GM12878 (cell line): ENCODE measurements at regions not wholly inside any gene's neighbourhood (a gene's known extent, or its start where the extent isn't known, plus 50 kb on each side); places are given as distances from the start of the nearest gene placed in this dataset.

ENCODE experiments used
- ATAC-seq: fragments of 200-7000 bp; cut with Tn5 transposase; 3 replicates; pipeline ENCODE4 v1.9.1; 2020; ENCODE audit warnings: mild to moderate bottlenecking, moderate library complexity
- BruUV-seq: library from RNA; stranded (reverse); fragments of 400-500 nt; replicated peaks from 2 replicates; lab custom pipeline; 2021; lab: Mats Ljungman, UMichigan
- CTCF ChIA-PET: fragments of 300-600 bp; sonication (Branson Sonifier 250); formaldehyde crosslinking; extraction: SDS; loops from one replicate; lab custom pipeline; 2021; ENCODE audit warnings: inconsistent platforms; lab: Yijun Ruan, JAX
- POLR2A ChIA-PET: fragments of 350-600 bp; formaldehyde crosslinking; extraction: SDS; loops from one replicate; lab custom pipeline; 2021; ENCODE audit warnings: inconsistent platforms; lab: Charles Lee
- RAD21 ChIA-PET: fragments of 300-600 bp; sonication (Branson Sonifier 250); formaldehyde crosslinking; loops from one replicate; lab custom pipeline; 2023; ENCODE audit warnings: antibody characterized with exemption; ENCODE audit not compliant: unreplicated experiment; lab: Charles Lee
- SMC1A ChIA-PET: fragments of 300-600 bp; sonication (Branson Sonifier 250); formaldehyde crosslinking; loops from one replicate; lab custom pipeline; 2023; ENCODE audit not compliant: unreplicated experiment, uncharacterized antibody; lab: Charles Lee
- DNase-seq: peaks from one replicate; pipeline ENCODE4 v3.0.0-alpha.2; 2011; ENCODE audit warnings: low read depth, low spot score
- FAIRE-seq: peaks from 3 replicates; lab custom pipeline; 2011; peaks lifted over from hg19 to GRCh38; lab: Jason Lieb, UNC
- H2AFZ ChIP-seq: 2 replicates; pipeline ENCODE4 v1.6.0; 2011; ENCODE audit warnings: low read depth, low read length, control low read depth; ENCODE audit not compliant: control insufficient read depth
- H3K27ac ChIP-seq: 2 replicates; pipeline ENCODE4 v1.5.1; 2011; ENCODE audit warnings: control low read depth; ENCODE audit not compliant: control insufficient read depth, insufficient read depth
- H3K27me3 ChIP-seq, 2 experiments: replicated peaks in 1 of 2; 2 replicates each; pipeline versions ENCODE4 v1.6.0 to v1.6.1; 2011; ENCODE audit warnings: low read length in 1 of 2; ENCODE audit not compliant: control insufficient read depth in 2 of 2, insufficient read depth in 2 of 2
- H3K36me3 ChIP-seq, 2 experiments: 2 replicates each; pipeline ENCODE4 v1.5.1; 2011; ENCODE audit warnings: low read length in 1 of 2; ENCODE audit not compliant: control insufficient read depth in 2 of 2, insufficient read depth in 2 of 2
- H3K4me1 ChIP-seq: 2 replicates; pipeline ENCODE4 v1.6.1; 2011; ENCODE audit warnings: mild to moderate bottlenecking, low read length, moderate library complexity, mixed read lengths; ENCODE audit not compliant: control insufficient read depth, insufficient read depth
- H3K4me2 ChIP-seq: 2 replicates; pipeline ENCODE4 v1.6.0; 2011; ENCODE audit warnings: control low read depth; ENCODE audit not compliant: control insufficient read depth, insufficient read depth
- H3K4me3 ChIP-seq: fragments of 200-600 bp; sonication (generic); 2 replicates; pipeline ENCODE4 v1.5.1; 2016
- H3K79me2 ChIP-seq: 2 replicates; pipeline ENCODE4 v1.6.0; 2011; ENCODE audit warnings: low read length; ENCODE audit not compliant: control insufficient read depth, insufficient read depth
- H3K9ac ChIP-seq: 2 replicates; pipeline ENCODE4 v1.8.0; 2011; ENCODE audit warnings: low read length, control low read depth, mixed read lengths; ENCODE audit not compliant: control insufficient read depth, insufficient read depth
- H3K9me3 ChIP-seq: replicated peaks from 3 replicates; pipeline ENCODE4 v1.5.1; 2011; ENCODE audit warnings: mild to moderate bottlenecking, low read length; ENCODE audit not compliant: control insufficient read depth, insufficient read depth
- H4K20me1 ChIP-seq: 2 replicates; pipeline ENCODE4 v1.6.0; 2011; ENCODE audit not compliant: control insufficient read depth, insufficient read depth
- ASH2L ChIP-seq: fragments of 300-600, 200-600 bp; sonication (generic); IDR thresholded peaks from 2 replicates; pipeline ENCODE4 v1.6.1; 2017; ENCODE audit warnings: low read depth, mild to moderate bottlenecking, borderline replicate concordance
- BMI1 ChIP-seq: fragments of 450-650 bp; IDR thresholded peaks from 2 replicates; pipeline ENCODE4 v1.6.1; 2016; ENCODE audit warnings: mild to moderate bottlenecking, moderate library complexity, borderline replicate concordance
- CHD1 ChIP-seq: IDR thresholded peaks from 2 replicates; pipeline ENCODE4 v1.6.1; 2012; ENCODE audit warnings: low read depth, low read length, improper control_type of control experiment
- CHD2 ChIP-seq: IDR thresholded peaks from 2 replicates; pipeline ENCODE4 v1.6.1; 2011; ENCODE audit warnings: low read depth, low read length, improper control_type of control experiment, borderline replicate concordance
- CREM ChIP-seq: IDR thresholded peaks from 2 replicates; pipeline ENCODE4 v1.6.1; 2014; ENCODE audit warnings: antibody characterized with exemption, low read depth
- HCFC1 ChIP-seq: fragments of 150-350 bp; IDR thresholded peaks from 2 replicates; pipeline ENCODE4 v1.6.1; 2014; ENCODE audit warnings: low read length
- HDGF ChIP-seq: fragments of 450-650 bp; IDR thresholded peaks from 2 replicates; pipeline ENCODE4 v1.6.1; 2016; ENCODE audit warnings: antibody characterized with exemption
- JUNB ChIP-seq: IDR thresholded peaks from 2 replicates; pipeline ENCODE4 v1.6.1; 2016; ENCODE audit warnings: antibody characterized with exemption, mild to moderate bottlenecking
- JUND ChIP-seq: IDR thresholded peaks from 2 replicates; pipeline ENCODE4 v1.6.1; 2012; ENCODE audit warnings: low read depth, mild to moderate bottlenecking, low read length, improper control_type of control experiment, moderate library complexity
- NFIC ChIP-seq: IDR thresholded peaks from 2 replicates; pipeline ENCODE4 v1.6.1; 2012; ENCODE audit warnings: low read depth, mild to moderate bottlenecking, inconsistent platforms, low read length, moderate library complexity
- NR2F1 ChIP-seq: fragments of 450-650 bp; conservative IDR thresholded peaks from 2 replicates; pipeline ENCODE4 v1.6.1; 2017; ENCODE audit warnings: mild to moderate bottlenecking
- POLR2AphosphoS5 ChIP-seq: IDR thresholded peaks from 2 replicates; pipeline ENCODE4 v1.6.1; 2011; ENCODE audit warnings: mild to moderate bottlenecking, low read length, inconsistent platforms
- RELA ChIP-seq: fragments of 450-650 bp; IDR thresholded peaks from 2 replicates; pipeline ENCODE4 v1.8.0; 2014; ENCODE audit warnings: borderline replicate concordance; ENCODE audit not compliant: partially characterized antibody
- SIX5 ChIP-seq: IDR thresholded peaks from 2 replicates; pipeline ENCODE4 v1.6.1; 2011; ENCODE audit warnings: mild to moderate bottlenecking, low read depth, low read length, moderate library complexity; ENCODE audit not compliant: severe bottlenecking
- SP1 ChIP-seq: IDR thresholded peaks from one replicate; pipeline ENCODE4 v1.6.1; 2011; ENCODE audit warnings: low read depth, low read length
- ZNF592 ChIP-seq: fragments of 450-650 bp; IDR thresholded peaks from 2 replicates; pipeline ENCODE4 v1.6.1; 2017; ENCODE audit warnings: mild to moderate bottlenecking, moderate library complexity
- ZNF687 ChIP-seq: fragments of 450-650 bp; IDR thresholded peaks from 2 replicates; pipeline ENCODE4 v1.6.1; 2017; ENCODE audit warnings: mild to moderate bottlenecking, moderate library complexity
- WGBS: methylation state at CpG from one replicate; pipeline ENCODE4 v1.1.6; 2016; ENCODE audit warnings: low lambda C conversion rate; ENCODE audit not compliant: insufficient replicate concordance, insufficient coverage; ENCODE audit errors: missing lambda C conversion rate; 5-methylcytosine and 5-hydroxymethylcytosine counted together
- in situ Hi-C: fragments of 300-500 bp; cut with MboI; formaldehyde crosslinking; loops from 9 replicates; pipeline ENCODE4 v1.14.3; 2018; ENCODE audit warnings: mixed read lengths
- intact Hi-C: fragments of 100-400 bp; cut with micrococcal nuclease; formaldehyde crosslinking; loops from one replicate; pipeline ENCODE4 v1.14.2; 2022; ENCODE audit not compliant: unreplicated experiment

GRCh38 chrX:126658447-126658846 lies 105.8 kb upstream of the DCAF12L1 start:
- ChIA-PET CTCF (no interaction called here), RAD21 (no interaction called here), POLR2A (no interaction called here), SMC1A (interaction anchor here (1.1 to 2.1 kb wide), 3 partner anchors 8 to 20 kb away, joined by 3 to 4 read pairs (median 4); no protein-coding TSS in a partner anchor)
- 5% methylated on average over 3 of the region's 3 CpGs for WGBS
- Histone ChIP-seq H2AFZ (no peak overlapping the region), H4K20me1 (no peaks in the 10 kb centered on the region), H3K4me1 (no peaks in the 10 kb centered on the region), H3K27ac (no peak overlapping the region), H3K4me2 (no peak overlapping the region), H3K79me2 (no peaks in the 10 kb centered on the region), H3K27me3 (no peaks in the 10 kb centered on the region), H3K4me3 (no peak overlapping the region), H3K9ac (no peak overlapping the region), H3K36me3 (no peaks in the 10 kb centered on the region), H3K9me3 (no peaks in the 10 kb centered on the region)
- in situ Hi-C loops (no loop called here), intact Hi-C loops (no loop called here)
- BruUV-seq = no TSS peak
- ATAC-seq (no peak), FAIRE-seq (no peak), DNase-seq (no peak)
- no peak for TF ChIP-seq CREM
- no peak for TF ChIP-seq NR2F1
- TF ChIP-seq ZNF687 = no peak
- TF ChIP-seq SP1 = no peak
- TF ChIP-seq ZNF592 = no peak
- no peak for TF ChIP-seq NFIC
- no peak for TF ChIP-seq CHD1
- no peak for TF ChIP-seq ASH2L
- TF ChIP-seq JUNB = no peak
- no peak for TF ChIP-seq HCFC1
- TF ChIP-seq SIX5 = no peak
- no peak for TF ChIP-seq RELA
- no peak for TF ChIP-seq HDGF
- no peak for TF ChIP-seq BMI1
- TF ChIP-seq CHD2 = no peak
- TF ChIP-seq JUND = no peak
- TF ChIP-seq POLR2AphosphoS5 = no peak
